GM12873 (cell line): ENCODE measurements at regions not wholly inside any gene's neighbourhood (a gene's known extent, or its start where the extent isn't known, plus 50 kb on each side); places are given as distances from the start of the nearest gene placed in this dataset.

Experiments used
- CTCF ChIP-seq: IDR thresholded peaks from 2 replicates; pipeline ENCODE4 v1.5.1; 2012; ENCODE audit warnings: low read depth, mild to moderate bottlenecking, moderate library complexity, low read length, control low read depth; ENCODE audit not compliant: insufficient read depth; ENCODE audit errors: missing control alignments

- no peak for TF ChIP-seq CTCF
Measured at GRCh38 chr6:81562169-81562568, 190.3 kb downstream of the TENT5A start.

GRCh38 chr6:81561731-81562130 is 190.8 kb downstream of the TENT5A start:
- TF ChIP-seq CTCF: no peak

GRCh38 chr6:81561071-81561564 is 191.4 kb downstream of the TENT5A start:
- no peak for TF ChIP-seq CTCF

- TF ChIP-seq CTCF: no peak
Measured at GRCh38 chr6:81557811-81558210, 194.7 kb downstream of the TENT5A start.

- TF ChIP-seq CTCF: no peak
Measured at GRCh38 chr6:81556551-81556950, 195.9 kb downstream of the TENT5A start.

GRCh38 chr6:81553216-81553615 is 199.3 kb downstream of the TENT5A start:
- no peak for TF ChIP-seq CTCF

GRCh38 chr6:81552644-81553043 is 199.8 kb downstream of the TENT5A start:
- TF ChIP-seq CTCF: no peak
